Cardiac fibroblast (primary cell): ENCODE measurements at regions not wholly inside any gene's neighbourhood (a gene's known extent, or its start where the extent isn't known, plus 50 kb on each side); places are given as distances from the start of the nearest gene placed in this dataset.

ENCODE experiments used
- DNase-seq, 2 donors: peaks; one replicate each; pipeline versions ENCODE4 v3.0.0 to v3.0.0-alpha.2; 2010; ENCODE audit warnings: low read depth in 2 of 2
- H3K4me3 ChIP-seq, 2 donors: replicated peaks in 1 of 2; 1 replicate in 1 of 2; 2 replicates in 1 of 2; pipeline ENCODE4 v1.5.1; 2011; ENCODE audit warnings: low read depth in 2 of 2, low read length in 2 of 2, mild to moderate bottlenecking in 2 of 2, moderate library complexity in 1 of 2
- CTCF ChIP-seq: IDR thresholded peaks from one replicate; pipeline ENCODE4 v1.5.1; 2011; ENCODE audit warnings: low read depth, mild to moderate bottlenecking, low read length, inconsistent platforms

- DNase-seq, result peak; percentile 22 to 26
- no peak for TF ChIP-seq CTCF
- no peak overlapping the region for H3K4me3 ChIP-seq
Measured at GRCh38 chr4:24644983-24645764, 60.8 kb upstream of the DHX15 start.

- no peak for TF ChIP-seq CTCF
- no peak overlapping the region for H3K4me3 ChIP-seq
- DNase-seq, result no peak
Measured at GRCh38 chr4:24645765-24646550, 61.6 kb upstream of the DHX15 start.

- no peak overlapping the region for H3K4me3 ChIP-seq
- peak; percentile 46 to 61 for DNase-seq
- no peak for TF ChIP-seq CTCF
Measured at GRCh38 chr4:24646798-24647460, 62.6 kb upstream of the DHX15 start.

- no peak for DNase-seq
- H3K4me3 ChIP-seq, result no peak overlapping the region
- no peak for TF ChIP-seq CTCF
Measured at GRCh38 chr4:24650849-24651640, 66.7 kb upstream of the DHX15 start.

GRCh38 chr4:24655326-24655725, 71.0 kb upstream of the DHX15 start:
- TF ChIP-seq CTCF, result no peak
- H3K4me3 ChIP-seq, result no peak overlapping the region
- no peak for DNase-seq

- no peak for DNase-seq
- H3K4me3 ChIP-seq, result no peak overlapping the region
- no peak for TF ChIP-seq CTCF
Measured at GRCh38 chr4:24655971-24656370, 71.6 kb upstream of the DHX15 start.
